NCI-H748 (cell line): ENCODE measurements at regions not wholly inside any gene's neighbourhood (a gene's known extent, or its start where the extent isn't known, plus 50 kb on each side); places are given as distances from the start of the nearest gene placed in this dataset.
"Not testable (repeated sequence)": the region's sequence is repeated elsewhere in the genome, so short reads cannot be mapped to it uniquely, and the experiment has no call there.

ENCODE experiments used
- DNase-seq: peaks from one replicate; lab custom pipeline; 2025; ENCODE audit not compliant: unreplicated experiment; lab: John Stamatoyannopoulos, UW

DNA sequence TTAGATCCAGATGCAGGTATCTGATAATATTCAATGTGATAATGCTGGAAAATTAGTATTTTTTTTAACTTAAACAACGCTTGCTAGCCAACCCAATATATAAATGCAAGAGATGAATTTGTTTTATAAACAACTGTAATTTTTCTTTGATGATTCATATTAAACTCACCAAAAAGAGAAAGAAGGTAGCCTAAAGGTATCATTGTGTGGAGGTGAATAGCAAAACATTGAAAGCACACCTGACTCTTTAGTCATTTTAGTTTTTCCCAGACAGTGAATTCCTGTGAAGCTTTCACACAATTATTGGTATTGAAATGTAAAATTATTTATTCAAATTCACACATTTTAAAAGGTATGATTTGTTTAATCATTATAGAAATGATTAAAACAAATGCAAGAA, 424.0 kb downstream of the NR4A2 start:
- DNase-seq, result no peak

- no peak for DNase-seq
Measured at GRCh38 chr2:155907211-155907610, 425.3 kb downstream of the NR4A2 start.

GRCh38 chr2:155905657-155906056, 426.9 kb downstream of the NR4A2 start:
- no peak for DNase-seq

DNA sequence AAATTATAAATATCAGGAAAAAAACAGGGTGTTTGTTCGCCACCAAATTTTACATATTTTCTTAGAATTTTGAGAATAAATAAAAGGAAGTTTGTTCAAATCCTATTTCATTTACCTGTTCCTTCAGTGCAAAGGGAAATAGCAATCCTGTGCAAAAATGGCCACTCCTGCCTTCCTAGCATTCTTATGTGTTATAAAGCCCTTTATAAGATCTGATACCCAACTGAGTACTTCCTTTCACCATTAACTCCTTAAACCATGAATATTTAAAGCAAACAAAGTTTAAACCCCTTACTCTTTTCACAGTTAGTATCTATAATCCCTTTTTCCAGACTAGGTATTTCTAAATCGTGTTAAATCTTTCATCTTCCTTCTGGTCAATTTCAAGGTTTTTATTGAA, 427.8 kb downstream of the NR4A2 start:
- no peak for DNase-seq

- DNase-seq, result no peak
Measured at GRCh38 chr2:155902635-155903034, 429.9 kb downstream of the NR4A2 start.

DNA sequence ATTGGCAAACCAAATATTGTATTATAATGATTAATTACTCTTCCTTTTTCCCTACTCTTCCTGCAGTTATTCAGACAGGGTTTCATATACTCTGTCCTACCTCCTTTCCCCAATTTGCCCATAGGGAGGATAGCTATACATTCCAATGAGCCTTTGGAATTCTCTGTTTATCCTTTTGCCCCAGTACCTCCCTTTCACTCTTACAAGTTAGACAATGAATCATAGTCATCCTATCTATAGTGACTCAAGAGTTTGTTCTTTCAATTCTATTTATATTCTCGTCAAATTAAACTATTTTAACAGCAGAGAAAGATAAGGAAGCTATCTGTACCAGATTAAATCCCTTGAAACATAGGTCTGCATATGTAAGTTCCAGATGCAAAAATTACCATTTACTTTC, 437.5 kb downstream of the NR4A2 start:
- DNase-seq, result no peak

GRCh38 chr2:155880382-155880781, 452.1 kb downstream of the NR4A2 start:
- DNase-seq, result peak; percentile 57

GRCh38 chr2:155879900-155880299, 452.6 kb downstream of the NR4A2 start:
- DNase-seq, result not testable (repeated sequence)

DNA sequence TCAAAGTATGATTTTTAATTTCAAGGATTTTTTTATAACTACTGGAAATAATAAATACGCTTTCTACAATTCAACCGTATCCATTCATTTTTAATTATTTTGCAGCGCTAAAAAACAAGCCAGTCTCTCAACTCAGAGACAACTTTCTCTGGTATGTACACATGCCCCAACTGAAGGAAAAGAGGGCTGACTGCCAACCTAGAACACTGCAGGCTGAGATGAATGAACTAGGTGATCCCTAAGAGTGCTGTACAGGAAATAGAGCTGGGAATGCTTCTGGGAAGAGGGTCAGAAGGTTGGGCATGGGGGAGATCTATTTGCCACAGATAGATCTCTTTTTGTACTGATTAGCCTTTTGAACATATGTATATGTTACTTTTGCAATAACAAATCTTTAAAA, 460.1 kb downstream of the NR4A2 start:
- DNase-seq, result no peak

DNA sequence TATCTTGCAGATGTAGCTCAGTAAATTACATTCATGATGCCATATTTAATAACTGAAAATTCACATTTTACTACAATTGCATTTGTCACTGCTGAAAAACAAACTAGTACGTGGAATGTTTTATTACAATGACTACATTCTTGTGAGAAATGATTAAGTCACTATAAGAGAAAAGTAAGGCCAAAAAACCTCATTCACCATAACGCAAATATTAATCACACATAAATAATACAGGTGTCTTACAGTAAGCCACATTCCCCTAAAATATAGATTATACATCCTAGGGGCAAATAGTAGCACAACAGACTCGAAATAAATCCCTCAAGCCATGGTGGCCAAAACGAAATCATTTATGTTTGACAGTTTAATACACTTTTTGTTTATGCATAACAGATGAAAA, 460.6 kb downstream of the NR4A2 start:
- DNase-seq, result no peak

DNA sequence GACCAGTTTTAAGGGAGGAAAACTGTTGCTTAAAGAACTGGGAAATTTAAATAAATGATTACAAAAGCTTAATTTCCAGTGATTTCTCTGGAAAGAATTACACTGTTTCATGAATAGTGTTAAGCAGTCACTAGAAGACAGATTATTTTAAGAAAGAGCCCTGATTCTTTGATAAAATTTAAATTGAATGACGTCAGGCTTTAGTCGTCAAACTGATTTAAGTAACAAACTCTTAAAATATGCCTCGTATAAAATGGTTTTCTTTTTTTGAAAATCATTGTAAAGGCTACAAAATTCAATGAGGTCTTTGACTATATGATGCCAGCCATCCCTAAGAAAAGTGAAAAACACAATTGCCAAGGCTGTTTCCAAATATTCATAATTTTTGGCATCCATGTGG, 465.0 kb downstream of the NR4A2 start:
- DNase-seq, result no peak

DNA sequence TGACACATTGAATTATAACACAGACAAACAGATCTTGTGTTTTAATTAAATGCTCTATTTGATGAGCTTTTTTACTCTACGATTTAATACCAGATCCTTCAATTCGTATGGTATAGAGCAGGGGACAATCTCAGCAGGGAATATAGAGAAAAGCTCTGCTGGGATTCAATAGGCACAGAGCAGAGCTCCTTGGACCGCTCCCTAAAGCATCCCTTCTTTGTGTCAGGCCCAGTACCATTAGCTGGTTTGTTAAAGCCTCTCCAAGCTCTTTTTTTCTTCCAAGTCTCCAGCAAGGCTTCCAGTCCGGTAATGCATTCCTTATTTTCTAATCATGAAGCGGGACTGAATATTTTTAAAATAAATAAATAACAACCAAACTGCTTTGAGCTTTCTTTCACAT, 466.0 kb downstream of the NR4A2 start:
- DNase-seq, result no peak

DNA sequence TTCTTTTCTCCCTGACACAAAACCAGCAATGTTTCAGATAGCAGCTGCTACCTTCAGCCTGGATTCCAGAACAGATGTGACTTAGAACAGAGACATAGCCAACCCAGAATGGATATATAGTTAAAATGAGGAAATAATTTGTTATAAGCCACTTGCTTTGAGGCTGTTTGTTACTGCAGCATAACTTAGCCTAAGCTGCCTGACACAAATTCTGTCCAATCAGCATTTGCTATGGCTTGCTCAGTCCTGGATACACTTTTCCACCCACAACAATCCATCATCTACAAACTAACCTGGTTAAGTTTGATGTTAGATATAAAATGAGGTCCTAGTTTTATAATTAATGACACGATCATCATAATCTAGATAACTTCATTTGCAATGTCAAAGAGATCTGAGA, 480.4 kb downstream of the NR4A2 start:
- no peak for DNase-seq

DNA sequence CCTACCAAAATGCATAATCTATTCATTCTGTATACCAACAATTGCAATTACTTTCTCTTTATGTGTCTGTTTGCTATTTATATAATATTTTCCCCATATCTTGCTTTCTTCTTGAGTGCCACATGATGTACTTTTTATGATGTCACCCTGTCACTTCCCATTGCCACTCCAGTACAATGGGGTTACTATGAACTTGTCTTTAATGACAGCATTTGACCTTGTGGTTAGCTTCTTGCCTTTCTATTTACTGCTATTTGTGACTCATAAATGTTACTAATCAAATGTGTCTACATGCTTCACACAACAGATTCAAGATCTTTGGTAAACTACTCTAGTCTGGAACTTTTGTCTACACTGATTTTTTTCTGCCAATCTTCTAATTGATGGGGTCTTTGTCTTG, 486.3 kb downstream of the NR4A2 start:
- DNase-seq, result no peak

GRCh38 chr2:155844461-155844860, 488.1 kb downstream of the NR4A2 start:
- DNase-seq, result no peak

DNA sequence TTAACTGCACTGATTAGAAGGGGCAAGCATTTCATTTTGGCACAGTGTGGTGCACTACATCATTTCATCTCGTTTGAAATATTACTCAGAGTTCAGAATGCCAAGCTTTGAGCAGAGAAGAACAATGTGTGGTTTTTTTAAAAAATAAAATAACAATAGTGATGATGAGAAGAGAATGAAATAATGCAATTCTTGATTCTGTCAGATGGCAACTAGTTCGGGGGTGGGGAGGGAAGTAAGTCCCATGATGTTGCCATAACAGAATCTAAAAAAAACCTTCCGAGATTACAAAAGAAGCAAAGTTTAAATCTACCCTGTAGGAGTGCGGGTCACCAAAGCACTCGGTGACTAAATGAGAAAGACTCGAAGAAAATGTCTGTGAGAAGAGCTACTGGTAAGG, 490.4 kb downstream of the NR4A2 start:
- DNase-seq, result no peak

DNA sequence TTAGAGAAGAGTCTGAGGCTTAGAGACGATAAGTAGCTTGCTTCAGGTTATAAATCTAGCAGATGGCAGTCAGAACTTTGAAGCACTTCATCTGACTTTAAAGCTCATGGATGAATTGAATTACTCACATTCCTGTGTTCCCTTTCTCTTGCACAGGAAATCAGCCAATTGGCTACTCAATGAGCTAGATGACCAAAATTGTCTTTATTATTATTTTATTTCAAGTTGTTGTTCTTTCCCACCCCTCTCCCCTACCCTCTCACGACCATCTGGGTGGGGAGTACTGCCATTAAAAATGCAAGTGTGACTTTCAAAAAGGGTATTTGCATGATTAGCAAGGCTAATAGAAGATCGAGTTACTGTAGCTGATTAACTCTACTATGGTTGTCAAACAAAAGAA, 491.1 kb downstream of the NR4A2 start:
- DNase-seq, result no peak

GRCh38 chr2:155840661-155841060, 491.9 kb downstream of the NR4A2 start:
- no peak for DNase-seq

DNA sequence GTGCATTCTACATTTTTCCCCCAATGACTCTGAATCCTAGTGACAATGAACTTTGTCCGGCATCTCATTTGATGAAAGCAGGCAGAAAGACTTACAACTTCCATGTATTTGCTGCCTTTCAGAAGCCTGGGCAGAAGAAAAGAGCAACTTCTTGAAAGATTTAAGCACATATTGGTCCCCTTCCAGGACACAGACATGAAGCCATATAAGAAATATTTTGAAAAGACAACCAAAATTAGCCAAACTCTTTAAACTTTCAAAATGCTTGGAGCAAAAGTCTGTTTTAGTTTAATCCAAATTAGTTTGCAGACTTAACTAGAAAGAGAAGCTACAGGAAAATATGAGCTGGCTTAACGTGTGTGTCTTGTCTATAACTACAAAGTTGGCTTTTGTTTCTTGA, 492.5 kb downstream of the NR4A2 start:
- no peak for DNase-seq

- DNase-seq, result no peak
Measured at GRCh38 chr2:155839436-155839835, 493.1 kb downstream of the NR4A2 start.

DNA sequence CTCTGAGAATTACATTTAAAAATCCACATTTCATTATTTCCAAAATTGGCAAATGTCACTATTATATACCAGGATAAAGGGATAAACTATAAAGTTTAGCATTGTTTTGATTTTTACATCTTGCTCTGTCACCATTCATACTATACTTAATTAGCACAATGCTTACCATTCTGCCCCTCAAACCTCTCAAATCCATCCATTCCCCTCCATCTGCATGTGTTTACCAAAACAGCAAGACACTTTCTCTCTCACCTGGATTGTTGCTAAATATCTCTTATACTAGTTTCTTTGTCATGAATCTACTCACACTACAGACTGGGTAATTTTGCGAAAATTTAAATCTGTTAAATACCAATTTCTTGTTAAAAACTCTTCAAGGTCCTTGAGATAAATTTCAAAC, 496.1 kb downstream of the NR4A2 start:
- DNase-seq, result no peak

DNA sequence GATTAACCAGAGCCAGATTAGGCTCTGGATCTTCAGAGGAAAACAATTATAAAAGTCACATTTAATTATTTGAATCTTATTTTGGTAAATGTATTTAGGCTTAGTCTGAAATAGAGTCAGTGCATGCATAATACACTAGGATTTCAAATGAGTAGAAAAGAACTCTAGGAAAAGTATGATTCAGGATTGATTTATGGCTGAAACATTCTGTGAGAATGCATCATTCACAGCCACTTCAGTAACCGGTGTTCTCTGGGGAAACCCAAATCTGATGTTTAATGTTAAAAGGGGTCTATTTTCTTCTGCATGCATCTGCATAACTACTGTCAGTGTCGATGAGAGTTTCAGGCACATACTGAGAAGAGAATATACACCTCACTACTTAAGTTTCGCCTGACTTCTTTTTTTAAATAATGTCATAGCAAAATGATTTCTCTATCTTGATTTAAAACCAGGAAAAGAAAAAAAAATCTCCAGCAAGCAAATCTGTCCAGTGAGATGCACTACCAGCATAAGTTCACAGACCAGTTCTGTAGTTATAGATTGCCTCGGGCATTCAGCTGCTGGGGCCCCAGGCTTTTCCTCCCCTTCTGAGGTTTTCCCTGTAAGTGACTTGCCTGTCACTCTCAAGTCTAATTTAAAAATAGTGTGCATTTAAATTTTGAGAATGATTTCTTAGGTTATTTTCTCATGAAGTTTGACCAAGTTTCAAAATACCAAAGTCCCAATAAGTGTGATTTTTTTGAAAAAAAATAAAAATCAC, 501.5 kb downstream of the NR4A2 start:
- DNase-seq, result peak; percentile 19

- DNase-seq, result peak; percentile 37
Measured at GRCh38 chr2:155830351-155830750, 502.2 kb downstream of the NR4A2 start.
